ENCODE measurements at regions not wholly inside any gene's neighbourhood (a gene's known extent, or its start where the extent isn't known, plus 50 kb on each side); places are given as distances from the start of the nearest gene placed in this dataset.

DNA sequence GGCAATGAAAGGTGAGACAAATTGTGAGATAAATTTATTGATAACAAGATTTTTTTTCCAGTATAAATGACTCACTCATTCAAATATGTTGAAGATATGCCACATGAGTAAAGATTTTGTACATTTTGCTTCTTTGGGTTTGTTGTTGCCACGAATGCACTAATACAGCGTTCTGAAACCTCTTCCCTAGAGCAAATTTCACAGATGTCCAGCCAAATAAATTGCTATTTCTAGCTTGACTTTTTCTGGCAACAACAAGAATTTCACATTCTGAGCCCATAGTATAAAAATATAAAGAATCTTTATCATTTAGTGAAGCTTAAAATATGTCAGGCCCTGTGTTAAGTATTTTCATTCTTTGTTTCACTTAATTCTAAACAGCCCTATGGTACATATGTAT, 114.5 kb upstream of the COL24A1 start:
- H3K4me2 ChIP-seq (ENCODE audit: low read depth, low read length, poor library complexity, severe bottlenecking) = no peak overlapping the region

DNA sequence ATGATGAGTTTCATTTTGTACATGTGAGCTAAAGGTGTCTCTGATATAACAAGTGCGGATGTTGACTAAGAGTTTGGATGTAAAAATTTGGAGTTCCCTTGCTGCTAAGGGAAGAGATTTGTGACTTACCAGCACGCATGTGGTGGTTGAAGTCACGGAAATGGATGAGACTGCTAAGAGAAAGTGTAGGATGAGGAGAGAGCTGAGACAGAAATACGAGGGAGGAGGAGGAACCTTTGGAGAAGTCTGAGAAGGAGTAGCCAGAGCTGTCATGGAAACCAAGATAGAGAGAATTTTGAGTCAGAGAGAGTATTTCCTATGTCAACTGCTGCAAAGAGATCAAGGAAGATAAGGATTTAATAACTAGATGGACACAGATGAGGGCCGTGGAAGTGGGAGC, 106.5 kb upstream of the COL24A1 start:
- no peaks in the 10 kb centered on the region for H3K4me1 ChIP-seq (ENCODE audit: insufficient read depth, low read length, poor library complexity, severe bottlenecking)

More for the DNA sequence above, 114.5 kb upstream of the COL24A1 start:
- Histone ChIP-seq H3K4me3 (ENCODE audit: low read length, poor library complexity, severe bottlenecking) (no peak overlapping the region), H3F3A (ENCODE audit: low read depth) (no peaks in the 10 kb centered on the region), H2AFZ (ENCODE audit: low read length) (no peak overlapping the region; the same call in 1 of the 2 replicates), H3K36me3 (ENCODE audit: insufficient read depth, low read length) (no peaks in the 10 kb centered on the region), H3K79me2 (ENCODE audit: insufficient read depth, low read length) (no peaks in the 10 kb centered on the region), H3K9me2 (replicated peaks; ENCODE audit: low read depth, low read length) (no peaks in the 10 kb centered on the region), H3K4me1 (ENCODE audit: insufficient read depth, low read length, poor library complexity, severe bottlenecking) (no peaks in the 10 kb centered on the region), H3K9ac (ENCODE audit: low read depth, low read length, poor library complexity, severe bottlenecking) (no peak overlapping the region), H3K27me3 (ENCODE audit: insufficient read depth, low read length, poor library complexity, severe bottlenecking) (no peaks in the 10 kb centered on the region), H3K9me3 (ENCODE audit: insufficient read depth, low read depth, low read length) (no peaks in the 10 kb centered on the region), H4K20me1 (ENCODE audit: insufficient read depth, low read length, poor library complexity, severe bottlenecking) (no peaks in the 10 kb centered on the region)
- TF ChIP-seq, protein P1, sequence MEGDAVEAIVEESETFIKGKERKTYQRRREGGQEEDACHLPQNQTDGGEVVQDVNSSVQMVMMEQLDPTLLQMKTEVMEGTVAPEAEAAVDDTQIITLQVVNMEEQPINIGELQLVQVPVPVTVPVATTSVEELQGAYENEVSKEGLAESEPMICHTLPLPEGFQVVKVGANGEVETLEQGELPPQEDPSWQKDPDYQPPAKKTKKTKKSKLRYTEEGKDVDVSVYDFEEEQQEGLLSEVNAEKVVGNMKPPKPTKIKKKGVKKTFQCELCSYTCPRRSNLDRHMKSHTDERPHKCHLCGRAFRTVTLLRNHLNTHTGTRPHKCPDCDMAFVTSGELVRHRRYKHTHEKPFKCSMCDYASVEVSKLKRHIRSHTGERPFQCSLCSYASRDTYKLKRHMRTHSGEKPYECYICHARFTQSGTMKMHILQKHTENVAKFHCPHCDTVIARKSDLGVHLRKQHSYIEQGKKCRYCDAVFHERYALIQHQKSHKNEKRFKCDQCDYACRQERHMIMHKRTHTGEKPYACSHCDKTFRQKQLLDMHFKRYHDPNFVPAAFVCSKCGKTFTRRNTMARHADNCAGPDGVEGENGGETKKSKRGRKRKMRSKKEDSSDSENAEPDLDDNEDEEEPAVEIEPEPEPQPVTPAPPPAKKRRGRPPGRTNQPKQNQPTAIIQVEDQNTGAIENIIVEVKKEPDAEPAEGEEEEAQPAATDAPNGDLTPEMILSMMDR (conservative IDR thresholded peaks at IDR 0.05; ENCODE audit: low read length) = no peak
- TF ChIP-seq EZH2phosphoT487 (IDR thresholded peaks at IDR 0.05; ENCODE audit: borderline replicate concordance) = no peak

DNA sequence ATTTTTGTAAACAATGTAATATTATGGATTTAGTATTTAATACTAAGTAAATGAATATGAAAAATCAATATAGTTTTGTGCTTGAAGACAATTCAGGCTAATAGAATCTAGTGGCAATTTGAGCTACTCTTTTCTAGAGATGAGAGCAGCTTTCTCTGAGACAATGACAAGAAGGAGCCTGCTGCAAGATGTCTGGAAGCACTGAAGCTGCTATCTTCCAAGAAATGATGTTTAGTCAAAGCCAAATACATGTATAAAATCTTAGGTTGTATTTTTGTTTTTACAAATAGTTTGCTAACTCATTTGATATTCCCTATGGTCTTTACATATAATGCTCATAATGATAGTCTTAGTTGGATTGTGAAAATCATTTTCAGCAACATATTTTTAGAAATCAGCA, 103.9 kb upstream of the COL24A1 start:
- Histone ChIP-seq H3K4me2 (ENCODE audit: low read depth, low read length, poor library complexity, severe bottlenecking) (no peak overlapping the region), H3K4me3 (ENCODE audit: low read length, poor library complexity, severe bottlenecking) (no peak overlapping the region), H3K4me1 (ENCODE audit: insufficient read depth, low read length, poor library complexity, severe bottlenecking) (no peaks in the 10 kb centered on the region), H4K20me1 (ENCODE audit: insufficient read depth, low read length, poor library complexity, severe bottlenecking) (no peaks in the 10 kb centered on the region), H3K36me3 (ENCODE audit: insufficient read depth, low read length) (no peaks in the 10 kb centered on the region), H2AFZ (ENCODE audit: low read length) (no peak overlapping the region), H3F3A (ENCODE audit: low read depth) (no peaks in the 10 kb centered on the region), H3K9me3 (ENCODE audit: insufficient read depth, low read depth, low read length) (no peaks in the 10 kb centered on the region), H3K9ac (ENCODE audit: low read depth, low read length, poor library complexity, severe bottlenecking) (no peak overlapping the region), H3K79me2 (ENCODE audit: insufficient read depth, low read length) (no peaks in the 10 kb centered on the region), H3K9me2 (replicated peaks; ENCODE audit: low read depth, low read length) (no peaks in the 10 kb centered on the region), H3K27me3 (ENCODE audit: insufficient read depth, low read length, poor library complexity, severe bottlenecking) (no peaks in the 10 kb centered on the region)
- TF ChIP-seq, protein P1 (conservative IDR thresholded peaks at IDR 0.05; ENCODE audit: low read length) = no peak
- no peak for TF ChIP-seq EZH2phosphoT487 (IDR thresholded peaks at IDR 0.05; ENCODE audit: borderline replicate concordance)

More for the DNA sequence above, 106.5 kb upstream of the COL24A1 start:
- H3K9me3 ChIP-seq (ENCODE audit: insufficient read depth, low read depth, low read length) = no peaks in the 10 kb centered on the region
- no peaks in the 10 kb centered on the region for H3K9me2 ChIP-seq (replicated peaks; ENCODE audit: low read depth, low read length)
- no peaks in the 10 kb centered on the region for H3K79me2 ChIP-seq (ENCODE audit: insufficient read depth, low read length)
- no peak for TF ChIP-seq EZH2phosphoT487 (IDR thresholded peaks at IDR 0.05; ENCODE audit: borderline replicate concordance)
- TF ChIP-seq, protein P1 (conservative IDR thresholded peaks at IDR 0.05; ENCODE audit: low read length) = no peak
- no peaks in the 10 kb centered on the region for H3K27me3 ChIP-seq (ENCODE audit: insufficient read depth, low read length, poor library complexity, severe bottlenecking)
- H3K9ac ChIP-seq (ENCODE audit: low read depth, low read length, poor library complexity, severe bottlenecking) = no peak overlapping the region
- no peak overlapping the region for H3K4me2 ChIP-seq (ENCODE audit: low read depth, low read length, poor library complexity, severe bottlenecking)
- H4K20me1 ChIP-seq (ENCODE audit: insufficient read depth, low read length, poor library complexity, severe bottlenecking) = no peaks in the 10 kb centered on the region
- no peak overlapping the region for H2AFZ ChIP-seq (ENCODE audit: low read length)
- H3F3A ChIP-seq (ENCODE audit: low read depth) = no peaks in the 10 kb centered on the region
- no peaks in the 10 kb centered on the region for H3K36me3 ChIP-seq (ENCODE audit: insufficient read depth, low read length)
- no peak overlapping the region for H3K4me3 ChIP-seq (ENCODE audit: low read length, poor library complexity, severe bottlenecking)

All from Loucy (cell line).